ENCODE measurements at regions not wholly inside any gene's neighbourhood (a gene's known extent, or its start where the extent isn't known, plus 50 kb on each side); places are given as distances from the start of the nearest gene placed in this dataset.

GRCh38 chr2:51997571-51997970 lies 965.6 kb upstream of the NRXN1 start:
- Histone ChIP-seq H3K4me1 (ENCODE audit: insufficient read depth, low read length) (peaks cover 6% of the 10 kb centered on the region; the same call in 1 of the 2 replicates), H3K4me3 (ENCODE audit: low read length) (no peak overlapping the region), H3K9me3 (ENCODE audit: insufficient read depth, low read depth, low read length) (no peaks in the 10 kb centered on the region), H3K27me3 (ENCODE audit: insufficient read depth, low read length) (no peaks in the 10 kb centered on the region), H3K9ac (ENCODE audit: low read depth, low read length) (no peak overlapping the region), H3K36me3 (ENCODE audit: insufficient read depth, low read depth, low read length) (no peaks in the 10 kb centered on the region), H3K27ac (ENCODE audit: low read length) (no peak overlapping the region)

- Histone ChIP-seq H3K27me3 (ENCODE audit: insufficient read depth, low read length) (no peaks in the 10 kb centered on the region), H3K27ac (ENCODE audit: low read length) (peak overlapping the region; percentile 31), H3K36me3 (ENCODE audit: insufficient read depth, low read depth, low read length) (no peaks in the 10 kb centered on the region), H3K4me3 (ENCODE audit: low read length) (no peak overlapping the region; the same call in 1 of the 2 replicates), H3K9me3 (ENCODE audit: insufficient read depth, low read depth, low read length) (no peaks in the 10 kb centered on the region), H3K9ac (ENCODE audit: low read depth, low read length) (no peak overlapping the region), H3K4me1 (ENCODE audit: insufficient read depth, low read length) (peaks cover 6% of the 10 kb centered on the region; the same call in 1 of the 2 replicates)
These were observed 963.4 kb upstream of the NRXN1 start for GRCh38 chr2:51995293-51995692.

GRCh38 chr2:51994123-51994763 lies 962.3 kb upstream of the NRXN1 start:
- Histone ChIP-seq H3K9ac (ENCODE audit: low read depth, low read length) (no peak overlapping the region), H3K27me3 (ENCODE audit: insufficient read depth, low read length) (no peaks in the 10 kb centered on the region), H3K9me3 (ENCODE audit: insufficient read depth, low read depth, low read length) (no peaks in the 10 kb centered on the region), H3K36me3 (ENCODE audit: insufficient read depth, low read depth, low read length) (no peaks in the 10 kb centered on the region), H3K27ac (ENCODE audit: low read length) (no peak overlapping the region), H3K4me3 (ENCODE audit: low read length) (no peak overlapping the region), H3K4me1 (ENCODE audit: insufficient read depth, low read length) (peaks cover 6% of the 10 kb centered on the region; the same call in 1 of the 2 replicates)

GRCh38 chr2:51990684-51991083 lies 958.8 kb upstream of the NRXN1 start:
- Histone ChIP-seq H3K9me3 (ENCODE audit: insufficient read depth, low read depth, low read length) (no peaks in the 10 kb centered on the region), H3K4me1 (ENCODE audit: insufficient read depth, low read length) (peaks cover 6% of the 10 kb centered on the region; the same call in 1 of the 2 replicates), H3K27ac (ENCODE audit: low read length) (no peak overlapping the region), H3K9ac (ENCODE audit: low read depth, low read length) (no peak overlapping the region), H3K27me3 (ENCODE audit: insufficient read depth, low read length) (no peaks in the 10 kb centered on the region), H3K36me3 (ENCODE audit: insufficient read depth, low read depth, low read length) (no peaks in the 10 kb centered on the region), H3K4me3 (ENCODE audit: low read length) (no peak overlapping the region)

- H3K9me3 ChIP-seq (ENCODE audit: insufficient read depth, low read depth, low read length), result no peaks in the 10 kb centered on the region
These were observed 954.2 kb upstream of the NRXN1 start for GRCh38 chr2:51986101-51986500.

GRCh38 chr2:51981783-51982182 lies 949.9 kb upstream of the NRXN1 start:
- no peaks in the 10 kb centered on the region for H3K36me3 ChIP-seq (ENCODE audit: insufficient read depth, low read depth, low read length)
- no peaks in the 10 kb centered on the region for H3K9me3 ChIP-seq (ENCODE audit: insufficient read depth, low read depth, low read length)
- H3K27me3 ChIP-seq (ENCODE audit: insufficient read depth, low read length), result no peaks in the 10 kb centered on the region
- H3K9ac ChIP-seq (ENCODE audit: low read depth, low read length), result no peak overlapping the region
- H3K4me3 ChIP-seq (ENCODE audit: low read length), result no peak overlapping the region
- H3K27ac ChIP-seq (ENCODE audit: low read length), result no peak overlapping the region
- no peaks in the 10 kb centered on the region for H3K4me1 ChIP-seq (ENCODE audit: insufficient read depth, low read length)

More at GRCh38 chr2:51986101-51986500, 954.2 kb upstream of the NRXN1 start:
- H3K27ac ChIP-seq (ENCODE audit: low read length), result no peak overlapping the region
- no peak overlapping the region for H3K9ac ChIP-seq (ENCODE audit: low read depth, low read length)
- no peak overlapping the region for H3K4me3 ChIP-seq (ENCODE audit: low read length)
- no peaks in the 10 kb centered on the region for H3K36me3 ChIP-seq (ENCODE audit: insufficient read depth, low read depth, low read length)
- H3K4me1 ChIP-seq (ENCODE audit: insufficient read depth, low read length), result no peaks in the 10 kb centered on the region
- H3K27me3 ChIP-seq (ENCODE audit: insufficient read depth, low read length), result no peaks in the 10 kb centered on the region

- no peaks in the 10 kb centered on the region for H3K27me3 ChIP-seq (ENCODE audit: insufficient read depth, low read length)
- no peak overlapping the region for H3K27ac ChIP-seq (ENCODE audit: low read length)
- H3K9ac ChIP-seq (ENCODE audit: low read depth, low read length), result no peak overlapping the region
- no peaks in the 10 kb centered on the region for H3K36me3 ChIP-seq (ENCODE audit: insufficient read depth, low read depth, low read length)
- no peaks in the 10 kb centered on the region for H3K4me1 ChIP-seq (ENCODE audit: insufficient read depth, low read length)
- no peak overlapping the region for H3K4me3 ChIP-seq (ENCODE audit: low read length)
- H3K9me3 ChIP-seq (ENCODE audit: insufficient read depth, low read depth, low read length), result no peaks in the 10 kb centered on the region
These were observed 944.7 kb upstream of the NRXN1 start for GRCh38 chr2:51976623-51977022.

GRCh38 chr2:51971136-51971535 lies 939.2 kb upstream of the NRXN1 start:
- no peak overlapping the region for H3K27ac ChIP-seq (ENCODE audit: low read length)
- no peak overlapping the region for H3K4me3 ChIP-seq (ENCODE audit: low read length)
- H3K4me1 ChIP-seq (ENCODE audit: insufficient read depth, low read length), result no peaks in the 10 kb centered on the region
- H3K27me3 ChIP-seq (ENCODE audit: insufficient read depth, low read length), result no peaks in the 10 kb centered on the region
- no peaks in the 10 kb centered on the region for H3K9me3 ChIP-seq (ENCODE audit: insufficient read depth, low read depth, low read length)
- no peaks in the 10 kb centered on the region for H3K36me3 ChIP-seq (ENCODE audit: insufficient read depth, low read depth, low read length)
- H3K9ac ChIP-seq (ENCODE audit: low read depth, low read length), result no peak overlapping the region

GRCh38 chr2:51969347-51969746 lies 937.4 kb upstream of the NRXN1 start:
- Histone ChIP-seq H3K4me1 (ENCODE audit: insufficient read depth, low read length) (no peaks in the 10 kb centered on the region), H3K9me3 (ENCODE audit: insufficient read depth, low read depth, low read length) (no peaks in the 10 kb centered on the region), H3K9ac (ENCODE audit: low read depth, low read length) (no peak overlapping the region), H3K27ac (ENCODE audit: low read length) (no peak overlapping the region), H3K4me3 (ENCODE audit: low read length) (no peak overlapping the region), H3K36me3 (ENCODE audit: insufficient read depth, low read depth, low read length) (no peaks in the 10 kb centered on the region), H3K27me3 (ENCODE audit: insufficient read depth, low read length) (no peaks in the 10 kb centered on the region)

- Histone ChIP-seq H3K9me3 (ENCODE audit: insufficient read depth, low read depth, low read length) (no peaks in the 10 kb centered on the region), H3K9ac (ENCODE audit: low read depth, low read length) (no peak overlapping the region), H3K27ac (ENCODE audit: low read length) (no peak overlapping the region), H3K36me3 (ENCODE audit: insufficient read depth, low read depth, low read length) (no peaks in the 10 kb centered on the region), H3K4me3 (ENCODE audit: low read length) (no peak overlapping the region), H3K4me1 (ENCODE audit: insufficient read depth, low read length) (no peaks in the 10 kb centered on the region; the same call in 1 of the 2 replicates), H3K27me3 (ENCODE audit: insufficient read depth, low read length) (no peaks in the 10 kb centered on the region)
These were observed 929.0 kb upstream of the NRXN1 start for GRCh38 chr2:51960841-51961335.

GRCh38 chr2:51960281-51960680 lies 928.3 kb upstream of the NRXN1 start:
- H3K27ac ChIP-seq (ENCODE audit: low read length), result no peak overlapping the region
- no peaks in the 10 kb centered on the region for H3K27me3 ChIP-seq (ENCODE audit: insufficient read depth, low read length)
- H3K9me3 ChIP-seq (ENCODE audit: insufficient read depth, low read depth, low read length), result no peaks in the 10 kb centered on the region
- H3K9ac ChIP-seq (ENCODE audit: low read depth, low read length), result no peak overlapping the region
- H3K4me1 ChIP-seq (ENCODE audit: insufficient read depth, low read length), result no peaks in the 10 kb centered on the region; the same call in 1 of the 2 replicates
- H3K36me3 ChIP-seq (ENCODE audit: insufficient read depth, low read depth, low read length), result no peaks in the 10 kb centered on the region
- H3K4me3 ChIP-seq (ENCODE audit: low read length), result no peak overlapping the region

- Histone ChIP-seq H3K4me1 (ENCODE audit: insufficient read depth, low read length) (no peaks in the 10 kb centered on the region; the same call in 1 of the 2 replicates), H3K9me3 (ENCODE audit: insufficient read depth, low read depth, low read length) (no peaks in the 10 kb centered on the region), H3K27ac (ENCODE audit: low read length) (no peak overlapping the region), H3K36me3 (ENCODE audit: insufficient read depth, low read depth, low read length) (no peaks in the 10 kb centered on the region), H3K9ac (ENCODE audit: low read depth, low read length) (no peak overlapping the region), H3K27me3 (ENCODE audit: insufficient read depth, low read length) (no peaks in the 10 kb centered on the region), H3K4me3 (ENCODE audit: low read length) (no peak overlapping the region)
These were observed 927.8 kb upstream of the NRXN1 start for GRCh38 chr2:51959696-51960095.
